HepG2 (cell line): ENCODE measurements at regions not wholly inside any gene's neighbourhood (a gene's known extent, or its start where the extent isn't known, plus 50 kb on each side); places are given as distances from the start of the nearest gene placed in this dataset.

Source experiments
- ATAC-seq: fragments of 200-7000 bp; cut with Tn5 transposase; 3 replicates; pipeline ENCODE4 v1.9.1; 2020; ENCODE audit warnings: mild to moderate bottlenecking, moderate library complexity
- BruUV-seq: library from RNA; stranded (reverse); fragments of 400-500 nt; replicated peaks from 2 replicates; lab custom pipeline; 2021; lab: Mats Ljungman, UMichigan
- CTCF ChIA-PET: fragments of 300-600 bp; formaldehyde crosslinking; extraction: SDS; loops from one replicate; lab custom pipeline; 2021; ENCODE audit warnings: low total read pairs, inconsistent platforms, low intra/inter-chr PET ratio; lab: Yijun Ruan, JAX
- POLR2A ChIA-PET: fragments of 350-600 bp; sonication (Branson Sonifier 250); formaldehyde crosslinking; loops from one replicate; lab custom pipeline; 2020; ENCODE audit warnings: antibody characterized with exemption, inconsistent platforms; lab: Yijun Ruan, JAX
- DNase-seq: peaks from one replicate; pipeline ENCODE4 v3.0.0-alpha.2; 2015; ENCODE audit warnings: low spot score
- FAIRE-seq: peaks from 3 replicates; lab custom pipeline; 2011; peaks lifted over from hg19 to GRCh38; lab: Jason Lieb, UNC
- H2AFZ ChIP-seq: one replicate; pipeline ENCODE4 v1.6.1; 2011; ENCODE audit warnings: low read length, inconsistent platforms
- H3K27ac ChIP-seq: fragments of 300-600 bp; 3 replicates; pipeline ENCODE4 v1.8.0; 2011; ENCODE audit warnings: mixed run types, mild to moderate bottlenecking, mixed read lengths, low read length, inconsistent platforms; ENCODE audit not compliant: insufficient read depth; ENCODE audit errors: extremely low read length
- H3K27me3 ChIP-seq, 2 experiments: fragments of 200-600 bp in 1 of 2; 2 replicates in 1 of 2; 3 replicates in 1 of 2; pipeline versions ENCODE4 v1.6.0 to v1.8.0; 2011; ENCODE audit warnings: low read length in 2 of 2, mild to moderate bottlenecking in 2 of 2, moderate library complexity in 2 of 2, inconsistent platforms in 1 of 2; ENCODE audit not compliant: insufficient read depth in 2 of 2, control insufficient read depth in 1 of 2
- H3K36me3 ChIP-seq, 2 experiments: fragments of 200-600 bp in 1 of 2; replicated peaks in 1 of 2; 2 replicates in 1 of 2; 3 replicates in 1 of 2; pipeline versions ENCODE4 v1.5.1 to v1.8.0; 2011; ENCODE audit warnings: low read length in 2 of 2, inconsistent platforms in 1 of 2; ENCODE audit not compliant: insufficient read depth in 2 of 2, control insufficient read depth in 1 of 2
- H3K4me1 ChIP-seq: 2 replicates; pipeline ENCODE4 v1.5.1; 2012; ENCODE audit warnings: low read length, inconsistent platforms; ENCODE audit not compliant: insufficient read depth
- H3K4me2 ChIP-seq: 2 replicates; pipeline ENCODE4 v1.6.0; 2011; ENCODE audit warnings: low read depth, low read length, inconsistent platforms
- H3K4me3 ChIP-seq, 3 experiments: fragments of 200-600 bp in 1 of 3; sonication (generic), shearing (Covaris generic) in 1 of 3; replicated peaks in 1 of 3; 2 replicates each; pipeline ENCODE4 v1.5.1; 2011 to 2016; ENCODE audit warnings: low read length in 3 of 3, inconsistent platforms in 2 of 3, low read depth in 2 of 3, mild to moderate bottlenecking in 2 of 3, control low read depth in 1 of 3, mixed read lengths in 1 of 3; ENCODE audit not compliant: insufficient read depth in 1 of 3
- H3K79me2 ChIP-seq: one replicate; pipeline ENCODE4 v1.6.1; 2011; ENCODE audit warnings: low read length, inconsistent platforms; ENCODE audit not compliant: insufficient read depth
- H3K9ac ChIP-seq: 2 replicates; pipeline ENCODE4 v1.6.0; 2011; ENCODE audit warnings: mild to moderate bottlenecking, low read depth, low read length, inconsistent platforms; ENCODE audit not compliant: insufficient read depth
- H3K9me3 ChIP-seq: 2 replicates; pipeline ENCODE4 v1.5.1; 2012; ENCODE audit warnings: mild to moderate bottlenecking, low read length
- H4K20me1 ChIP-seq: 2 replicates; pipeline ENCODE4 v1.6.0; 2011; ENCODE audit warnings: inconsistent platforms, mild to moderate bottlenecking, low read length, moderate library complexity; ENCODE audit not compliant: insufficient read depth
- PAWR ChIP-seq: sonication (generic); formaldehyde crosslinking; IDR thresholded peaks from 2 replicates; pipeline ENCODE4 v1.4.0; 2020; ENCODE audit warnings: missing genetic modification reagents, mild to moderate bottlenecking, borderline replicate concordance
- RNF2 ChIP-seq: fragments of 450-650 bp; conservative IDR thresholded peaks from 2 replicates; pipeline ENCODE4 v1.6.1; 2016; ENCODE audit warnings: low read depth
- SMARCE1 ChIP-seq: fragments of 450-650 bp; IDR thresholded peaks from 2 replicates; pipeline ENCODE4 v1.6.1; 2017; ENCODE audit warnings: borderline replicate concordance
- ZBTB1 ChIP-seq: sonication (generic); formaldehyde crosslinking; IDR thresholded peaks from 2 replicates; pipeline ENCODE4 v1.4.0; 2020; ENCODE audit warnings: missing genetic modification reagents, borderline replicate concordance
- ZBTB43 ChIP-seq: sonication (generic); formaldehyde crosslinking; conservative IDR thresholded peaks from 2 replicates; pipeline ENCODE4 v1.4.0; 2020; ENCODE audit warnings: missing genetic modification reagents
- WGBS: methylation state at CpG from one replicate; pipeline ENCODE4 v1.1.6; 2017; ENCODE audit warnings: low lambda C conversion rate; 5-methylcytosine and 5-hydroxymethylcytosine counted together
- in situ Hi-C: cut with HindIII; loops from 2 replicates; pipeline ENCODE4 v1.10.0; 2017; ENCODE audit warnings: low pct_unique_long_range_greater_than_20kb; ENCODE audit not compliant: extremely low pct_ligation_motif_present
- intact Hi-C: fragments of 100-400 bp; cut with micrococcal nuclease; formaldehyde crosslinking; loops from one replicate; pipeline ENCODE4 v1.10.0; 2022; ENCODE audit not compliant: unreplicated experiment
- TF ChIP-seq, protein P1 (sequence below): IDR thresholded peaks from 2 replicates; pipeline ENCODE4 v1.6.1; 2016; ENCODE audit warnings: missing biosample characterization, missing genetic modification reagents, low read depth
- TF ChIP-seq, protein P2 (sequence below), 2 experiments: fragments of 450-650 bp in 1 of 2; sonication (generic) in 1 of 2; formaldehyde crosslinking; IDR thresholded peaks; 2 replicates each; pipeline versions ENCODE4 v1.5.0 to v1.8.0; 2020 to 2022; ENCODE audit warnings: mild to moderate bottlenecking in 1 of 2, missing genetic modification reagents in 1 of 2

GRCh38 chr4:189494407-189494806 lies 446.3 kb upstream of the FRG1 start:
- no peak for ATAC-seq
- peaks cover 1 to 6% of the 10 kb centered on the region in 2 experiments; a peak in 2 of 5 replicates for H3K27me3 ChIP-seq
- WGBS: 20% methylated on average over 2 of the region's 2 CpGs

GRCh38 chr4:189497516-189497915 lies 443.2 kb upstream of the FRG1 start:
- Histone ChIP-seq H3K79me2 (no peaks in the 10 kb centered on the region), H3K36me3 (no peaks in the 10 kb centered on the region), H2AFZ (no peak overlapping the region), H3K27me3 (peaks cover 1 to 8% of the 10 kb centered on the region in 2 experiments; a peak in 2 of 5 replicates), H3K4me2 (no peak overlapping the region), H3K9ac (no peak overlapping the region), H3K4me1 (no peaks in the 10 kb centered on the region), H4K20me1 (no peaks in the 10 kb centered on the region), H3K27ac (no peak overlapping the region), H3K4me3 (no peak overlapping the region), H3K9me3 (no peaks in the 10 kb centered on the region)
- ChIA-PET POLR2A (no interaction called here), CTCF (no interaction called here)
- intact Hi-C loops: no loop called here
- no peak for DNase-seq
- no peak for TF ChIP-seq ZBTB1
- TF ChIP-seq SMARCE1: no peak
- TF ChIP-seq ZBTB43 (CRISPR knock-in tag): no peak
- TF ChIP-seq, protein P1, sequence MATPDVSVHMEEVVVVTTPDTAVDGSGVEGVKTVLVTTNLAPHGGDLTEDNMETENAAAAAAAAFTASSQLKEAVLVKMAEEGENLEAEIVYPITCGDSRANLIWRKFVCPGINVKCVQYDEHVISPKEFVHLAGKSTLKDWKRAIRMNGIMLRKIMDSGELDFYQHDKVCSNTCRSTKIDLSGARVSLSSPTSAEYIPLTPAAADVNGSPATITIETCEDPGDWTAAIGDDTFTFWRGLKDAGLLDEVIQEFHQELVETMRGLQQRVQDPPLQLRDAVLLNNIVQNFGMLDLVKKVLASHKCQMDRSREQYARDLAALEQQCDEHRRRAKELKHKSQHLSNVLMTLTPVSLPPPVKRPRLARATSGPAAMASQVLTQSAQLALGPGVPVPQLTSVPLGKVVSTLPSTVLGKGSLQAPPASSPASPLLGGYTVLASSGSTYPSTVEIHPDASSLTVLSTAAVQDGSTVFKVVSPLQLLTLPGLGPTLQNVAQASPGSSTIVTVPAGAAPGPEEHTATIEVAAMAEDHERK (CRISPR knock-in tag): no peak
- no peak for TF ChIP-seq RNF2
- WGBS: 15% methylated on average over 6 of the region's 6 CpGs
- ATAC-seq: no peak
- no peak for FAIRE-seq
- in situ Hi-C loops: no loop called here
- BruUV-seq: no TSS peak

More at GRCh38 chr4:189494407-189494806, 446.3 kb upstream of the FRG1 start:
- TF ChIP-seq, protein P2, sequence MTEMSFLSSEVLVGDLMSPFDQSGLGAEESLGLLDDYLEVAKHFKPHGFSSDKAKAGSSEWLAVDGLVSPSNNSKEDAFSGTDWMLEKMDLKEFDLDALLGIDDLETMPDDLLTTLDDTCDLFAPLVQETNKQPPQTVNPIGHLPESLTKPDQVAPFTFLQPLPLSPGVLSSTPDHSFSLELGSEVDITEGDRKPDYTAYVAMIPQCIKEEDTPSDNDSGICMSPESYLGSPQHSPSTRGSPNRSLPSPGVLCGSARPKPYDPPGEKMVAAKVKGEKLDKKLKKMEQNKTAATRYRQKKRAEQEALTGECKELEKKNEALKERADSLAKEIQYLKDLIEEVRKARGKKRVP (CRISPR knock-in tag; IDR thresholded peaks at IDR 0.05): no peak
- TF ChIP-seq PAWR (CRISPR knock-in tag): no peak
- no peak overlapping the region for H2AFZ ChIP-seq
- DNase-seq (no peak), FAIRE-seq (no peak)
- no peaks in the 10 kb centered on the region for H4K20me1 ChIP-seq
- no peak overlapping the region for H3K9ac ChIP-seq
- H3K27ac ChIP-seq: no peak overlapping the region
- no peak overlapping the region for H3K4me2 ChIP-seq
- BruUV-seq: no TSS peak
- H3K4me3 ChIP-seq: no peak overlapping the region
- H3K9me3 ChIP-seq: no peaks in the 10 kb centered on the region
- ChIA-PET CTCF (no interaction called here), POLR2A (no interaction called here)
- in situ Hi-C loops: no loop called here
- H3K4me1 ChIP-seq: no peaks in the 10 kb centered on the region
- no peaks in the 10 kb centered on the region for H3K36me3 ChIP-seq
- no peaks in the 10 kb centered on the region for H3K79me2 ChIP-seq
- intact Hi-C loops: no loop called here
